ENCODE measurements at regions not wholly inside any gene's neighbourhood (a gene's known extent, or its start where the extent isn't known, plus 50 kb on each side); places are given as distances from the start of the nearest gene placed in this dataset.
"Not testable (repeated sequence)": the region's sequence is repeated elsewhere in the genome, so short reads cannot be mapped to it uniquely, and the experiment has no call there.

- TF ChIP-seq ZFX (IDR thresholded peaks at IDR 0.05), result no peak
- TF ChIP-seq CTCF (conservative IDR thresholded peaks at IDR 0.05), result no peak
- H3K27ac ChIP-seq, result no peak overlapping the region
Observed at GRCh38 chr12:38102197-38102596, 214.4 kb upstream of the ALG10B start.

- no peak overlapping the region for H3K27ac ChIP-seq
- TF ChIP-seq CTCF (conservative IDR thresholded peaks at IDR 0.05), result no peak
- TF ChIP-seq ZFX (IDR thresholded peaks at IDR 0.05), result no peak
Observed at GRCh38 chr12:38110026-38110699, 206.4 kb upstream of the ALG10B start.

- H3K27ac ChIP-seq, result no peak overlapping the region
- no peak for TF ChIP-seq ZFX (IDR thresholded peaks at IDR 0.05)
- no peak for TF ChIP-seq CTCF (conservative IDR thresholded peaks at IDR 0.05)
Observed at GRCh38 chr12:38113991-38114390, 202.6 kb upstream of the ALG10B start.

- H3K27ac ChIP-seq, result no peak overlapping the region
- no peak for TF ChIP-seq ZFX (IDR thresholded peaks at IDR 0.05)
- no peak for TF ChIP-seq CTCF (conservative IDR thresholded peaks at IDR 0.05)
Observed at GRCh38 chr12:38116968-38117367, 199.6 kb upstream of the ALG10B start.

- no peak overlapping the region for H3K27ac ChIP-seq
- no peak for TF ChIP-seq ZFX (IDR thresholded peaks at IDR 0.05)
- no peak for TF ChIP-seq CTCF (conservative IDR thresholded peaks at IDR 0.05)
Observed at GRCh38 chr12:38118632-38119031, 197.9 kb upstream of the ALG10B start.

GRCh38 chr12:38120438-38120837, 196.1 kb upstream of the ALG10B start:
- no peak overlapping the region for H3K27ac ChIP-seq
- TF ChIP-seq ZFX (IDR thresholded peaks at IDR 0.05) (no peak), CTCF (conservative IDR thresholded peaks at IDR 0.05) (no peak)

GRCh38 chr12:38123028-38123427, 193.5 kb upstream of the ALG10B start:
- H3K27ac ChIP-seq, result not testable (repeated sequence)

GRCh38 chr12:38123566-38124246, 192.9 kb upstream of the ALG10B start:
- H3K27ac ChIP-seq, result no peak overlapping the region
- TF ChIP-seq CTCF (conservative IDR thresholded peaks at IDR 0.05) (no peak), ZFX (IDR thresholded peaks at IDR 0.05) (no peak)

Data from C4-2B (cell line).